GM19452 (cell line): ENCODE measurements at regions not wholly inside any gene's neighbourhood (a gene's known extent, or its start where the extent isn't known, plus 50 kb on each side); places are given as distances from the start of the nearest gene placed in this dataset.

Experiments
- ATAC-seq: cut with Tn5 transposase; IDR thresholded peaks from one replicate; pipeline ENCODE4 v1.9.1; 2021; ENCODE audit not compliant: unreplicated experiment

GRCh38 chr10:71138166-71138830, 74.1 kb upstream of the UNC5B start:
- no peak for ATAC-seq

- ATAC-seq: no peak
Observed at GRCh38 chr10:71141528-71141927, 70.8 kb upstream of the UNC5B start.

- no peak for ATAC-seq
Observed at GRCh38 chr10:71143170-71143569, 69.2 kb upstream of the UNC5B start.

- ATAC-seq: no peak
Observed at GRCh38 chr10:71143610-71144009, 68.8 kb upstream of the UNC5B start.

GRCh38 chr10:71144824-71145223, 67.5 kb upstream of the UNC5B start:
- ATAC-seq: no peak

- no peak for ATAC-seq
Observed at GRCh38 chr10:71145352-71145945, 66.9 kb upstream of the UNC5B start.

- no peak for ATAC-seq
Observed at GRCh38 chr10:71150796-71151195, 61.6 kb upstream of the UNC5B start.

GRCh38 chr10:71152043-71152442, 60.3 kb upstream of the UNC5B start:
- no peak for ATAC-seq

- no peak for ATAC-seq
Observed at GRCh38 chr10:71156436-71156835, 55.9 kb upstream of the UNC5B start.

- ATAC-seq: no peak
Observed at GRCh38 chr10:71157435-71157834, 54.9 kb upstream of the UNC5B start.

GRCh38 chr10:71158251-71158650, 54.1 kb upstream of the UNC5B start:
- no peak for ATAC-seq

- no peak for ATAC-seq
Observed at GRCh38 chr10:71158902-71159301, 53.5 kb upstream of the UNC5B start.

- ATAC-seq: no peak
Observed at GRCh38 chr10:71159892-71160291, 52.5 kb upstream of the UNC5B start.

GRCh38 chr10:71161425-71161824, 50.9 kb upstream of the UNC5B start:
- no peak for ATAC-seq
